B cell (primary cell): ENCODE measurements at regions not wholly inside any gene's neighbourhood (a gene's known extent, or its start where the extent isn't known, plus 50 kb on each side); places are given as distances from the start of the nearest gene placed in this dataset.

Experiments used
- ATAC-seq: fragments of 200-7000 bp; cut with Tn5 transposase; one replicate; pipeline ENCODE4 v1.10.0; 2021; ENCODE audit warnings: low read depth, mild to moderate bottlenecking, moderate number of reproducible peaks, moderate library complexity
- CTCF ChIA-PET: fragments of 350-600 bp; sonication (Branson Sonifier 250); formaldehyde crosslinking; loops from one replicate; lab custom pipeline; 2021; ENCODE audit warnings: antibody characterized with exemption, inconsistent platforms; lab: Charles Lee
- POLR2A ChIA-PET: fragments of 350-600 bp; sonication (Branson Sonifier 250); formaldehyde crosslinking; loops from one replicate; lab custom pipeline; 2021; ENCODE audit warnings: antibody characterized with exemption; lab: Charles Lee
- DNase-seq: peaks from one replicate; pipeline ENCODE4 v3.0.0; 2013
- H2AFZ ChIP-seq: 2 replicates; pipeline ENCODE4 v1.6.1; 2012; ENCODE audit warnings: mild to moderate bottlenecking, low read depth, low read length; ENCODE audit not compliant: insufficient read depth, poor library complexity, severe bottlenecking
- H3K27ac ChIP-seq, 2 donors: 1 replicate in 1 of 2; 2 replicates in 1 of 2; pipeline ENCODE4 v1.5.1; 2012 to 2013; ENCODE audit warnings: low read length in 2 of 2, mild to moderate bottlenecking in 2 of 2, moderate library complexity in 1 of 2
- H3K27me3 ChIP-seq, 4 experiments: fragments of 200-600 bp in 1 of 4; sonication (generic) in 1 of 4; replicated peaks in 1 of 4; 1 replicate in 2 of 4; 2 replicates in 2 of 4; pipeline versions ENCODE4 v1.6.1 to v1.7.0; 2013 to 2016; ENCODE audit warnings: low read length in 3 of 4, mild to moderate bottlenecking in 2 of 4, mixed read lengths in 1 of 4, moderate library complexity in 1 of 4; ENCODE audit not compliant: insufficient read depth in 4 of 4, control insufficient read depth in 3 of 4; ENCODE audit errors: control extremely low read depth in 1 of 4
- H3K36me3 ChIP-seq, 2 experiments: replicated peaks in 1 of 2; 1 replicate in 1 of 2; 2 replicates in 1 of 2; pipeline versions ENCODE4 v1.6.1 to v1.7.1; 2013; ENCODE audit warnings: low read length in 1 of 2; ENCODE audit not compliant: insufficient read depth in 2 of 2, control insufficient read depth in 1 of 2; ENCODE audit errors: control extremely low read depth in 1 of 2, extremely low read depth in 1 of 2
- H3K4me1 ChIP-seq, 2 donors: fragments of 200-600 bp in 1 of 2; sonication (generic) in 1 of 2; 1 replicate in 1 of 2; 2 replicates in 1 of 2; pipeline versions ENCODE4 v1.5.1 to v1.6.1; 2013 to 2017; ENCODE audit warnings: low read length in 2 of 2; ENCODE audit not compliant: control insufficient read depth in 2 of 2, insufficient read depth in 2 of 2
- H3K4me2 ChIP-seq: replicated peaks from 2 replicates; pipeline ENCODE3; 2012; ENCODE audit warnings: mild to moderate bottlenecking, low read depth, low read length; ENCODE audit not compliant: poor library complexity, severe bottlenecking
- H3K4me3 ChIP-seq, 5 experiments: fragments of 200-600 bp in 1 of 5; sonication (generic) in 1 of 5; 1 replicate in 3 of 5; 2 replicates in 2 of 5; pipeline versions ENCODE4 v1.5.1 to v1.7.0; 2011 to 2016; ENCODE audit warnings: low read length in 4 of 5, mild to moderate bottlenecking in 4 of 5, low read depth in 2 of 5, control low read depth in 1 of 5, moderate library complexity in 1 of 5; ENCODE audit not compliant: insufficient read depth in 1 of 5; ENCODE audit errors: control extremely low read depth in 1 of 5, extremely low read depth in 1 of 5
- H3K79me2 ChIP-seq: fragments of 200-600 bp; sonication (generic); one replicate; pipeline ENCODE4 v1.6.0; 2016; ENCODE audit warnings: low read length; ENCODE audit not compliant: control insufficient read depth, insufficient read depth
- H3K9ac ChIP-seq: fragments of 200-600 bp; sonication (generic); 2 replicates; pipeline ENCODE4 v1.6.1; 2017; ENCODE audit warnings: mild to moderate bottlenecking, low read length, moderate library complexity
- H3K9me3 ChIP-seq, 3 donors: one replicate each; pipeline versions ENCODE4 v1.6.1 to v1.7.1; 2013; ENCODE audit warnings: low read length in 2 of 3; ENCODE audit not compliant: control insufficient read depth in 2 of 3, insufficient read depth in 1 of 3; ENCODE audit errors: control extremely low read depth in 1 of 3
- H4K20me1 ChIP-seq: 2 replicates; pipeline ENCODE4 v1.6.0; 2012; ENCODE audit warnings: mild to moderate bottlenecking, low read length; ENCODE audit not compliant: insufficient read depth, control insufficient read depth, poor library complexity, severe bottlenecking
- H3K27ac Mint-ChIP-seq: one replicate; pipeline ENCODE4 v1.8.0; 2021; ENCODE audit warnings: mixed read lengths
- H3K27me3 Mint-ChIP-seq: one replicate; pipeline ENCODE4 v1.8.0; 2021; ENCODE audit warnings: mixed read lengths
- H3K4me1 Mint-ChIP-seq: one replicate; pipeline ENCODE4 v1.8.0; 2021; ENCODE audit warnings: mixed read lengths
- H3K4me3 Mint-ChIP-seq: one replicate; pipeline ENCODE4 v1.8.0; 2021; ENCODE audit warnings: mixed read lengths
- H3K9me3 Mint-ChIP-seq: one replicate; pipeline ENCODE4 v1.8.0; 2022; ENCODE audit warnings: mixed read lengths; ENCODE audit not compliant: insufficient read depth
- CTCF ChIP-seq: fragments of 200-600 bp; IDR thresholded peaks from one replicate; pipeline ENCODE4 v1.8.0; 2022; ENCODE audit warnings: antibody characterized with exemption, mild to moderate bottlenecking
- EZH2 ChIP-seq: IDR thresholded peaks from 2 replicates; pipeline ENCODE4 v1.6.1; 2012; ENCODE audit warnings: borderline replicate concordance, low read depth, mild to moderate bottlenecking, moderate library complexity, low read length; ENCODE audit not compliant: insufficient read depth, poor library complexity, severe bottlenecking
- WGBS: methylation state at CpG from one replicate; pipeline ENCODE4 v1.1.5; 2013; ENCODE audit warnings: missing lambda C conversion rate; ENCODE audit not compliant: insufficient coverage; 5-methylcytosine and 5-hydroxymethylcytosine counted together
- intact Hi-C: fragments of 100-400 bp; cut with micrococcal nuclease; formaldehyde crosslinking; loops from one replicate; pipeline ENCODE4 v1.10.0; 2022

- H3K9me3 ChIP-seq = peaks cover 0 to 3% (median 1%) of the 10 kb centered on the region in 3 donors
- H2AFZ ChIP-seq = no peak overlapping the region
- no peak overlapping the region for H3K4me2 ChIP-seq
- no peaks in the 10 kb centered on the region for H3K27me3 ChIP-seq
- ATAC-seq (no peak), DNase-seq (no peak)
- Mint-ChIP-seq H3K4me1 (no peaks in the 10 kb centered on the region), H3K4me3 (no peak overlapping the region), H3K27me3 (no peaks in the 10 kb centered on the region), H3K9me3 (peaks cover 2% of the 10 kb centered on the region), H3K27ac (no peak overlapping the region)
- H3K9ac ChIP-seq = no peak overlapping the region
- POLR2A ChIA-PET = no interaction called here
- H4K20me1 ChIP-seq = no peaks in the 10 kb centered on the region
- H3K4me1 ChIP-seq = no peaks in the 10 kb centered on the region
- CTCF ChIA-PET = no interaction called here
- no peak overlapping the region for H3K4me3 ChIP-seq
- H3K36me3 ChIP-seq = no peaks in the 10 kb centered on the region
- H3K27ac ChIP-seq = no peak overlapping the region
- TF ChIP-seq CTCF (no peak), EZH2 (no peak)
- H3K79me2 ChIP-seq = no peaks in the 10 kb centered on the region
- intact Hi-C loops = no loop called here
These were observed 389.6 kb upstream of the TRAM1L1 start for GRCh38 chr4:117474987-117475386.

DNA sequence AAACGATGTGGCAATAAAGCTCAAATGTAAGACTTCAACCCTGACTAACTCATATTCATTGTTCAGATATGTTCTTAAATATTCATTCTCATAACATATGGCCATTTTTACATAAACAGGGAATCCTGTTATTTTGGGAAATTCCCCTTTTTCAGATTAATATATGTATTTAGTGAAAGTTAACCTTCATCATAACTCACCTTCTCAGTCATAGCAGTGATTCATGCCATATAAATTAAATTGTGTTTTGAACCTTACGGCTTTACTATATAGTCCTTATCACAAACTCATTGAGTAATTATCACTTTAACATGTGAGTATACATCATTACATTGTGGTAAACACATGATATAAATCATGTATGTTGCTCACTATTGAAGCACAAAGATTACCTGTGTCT, 392.5 kb upstream of the TRAM1L1 start:
- no CpG with 5 or more reads among the region's 2 CpGs for WGBS
- Histone ChIP-seq H4K20me1 (no peaks in the 10 kb centered on the region), H3K4me2 (no peak overlapping the region), H2AFZ (no peak overlapping the region), H3K36me3 (no peaks in the 10 kb centered on the region), H3K4me1 (no peaks in the 10 kb centered on the region), H3K27me3 (no peaks in the 10 kb centered on the region), H3K4me3 (no peak overlapping the region), H3K9ac (no peak overlapping the region), H3K9me3 (peaks cover 0 to 3% (median 0%) of the 10 kb centered on the region in 3 donors), H3K79me2 (no peaks in the 10 kb centered on the region), H3K27ac (no peak overlapping the region)
- Mint-ChIP-seq H3K4me1 (no peaks in the 10 kb centered on the region), H3K27ac (no peak overlapping the region), H3K4me3 (no peak overlapping the region), H3K27me3 (no peaks in the 10 kb centered on the region), H3K9me3 (peaks cover 2% of the 10 kb centered on the region)
- intact Hi-C loops = no loop called here
- ChIA-PET POLR2A (no interaction called here), CTCF (no interaction called here)
- no peak for DNase-seq
- TF ChIP-seq CTCF (no peak), EZH2 (no peak)
- ATAC-seq = no peak
